ENCODE measurements at regions not wholly inside any gene's neighbourhood (a gene's known extent, or its start where the extent isn't known, plus 50 kb on each side); places are given as distances from the start of the nearest gene placed in this dataset.

- no peak overlapping the region for H3K4me3 ChIP-seq (replicated peaks; ENCODE audit: low read depth, low read length)
- no peak for DNase-seq (ENCODE audit: extremely low read depth, low read depth)
- TF ChIP-seq CTCF (IDR thresholded peaks at IDR 0.05; ENCODE audit: low read depth, low read length, missing control alignments) = no peak
These were observed 154.1 kb downstream of the RPS12 start for GRCh38 chr6:132968419-132968950.

- no peak overlapping the region for H3K4me3 ChIP-seq (replicated peaks; ENCODE audit: low read depth, low read length)
- DNase-seq (ENCODE audit: extremely low read depth, low read depth) = no peak
- no peak for TF ChIP-seq CTCF (IDR thresholded peaks at IDR 0.05; ENCODE audit: low read depth, low read length, missing control alignments)
These were observed 154.8 kb downstream of the RPS12 start for GRCh38 chr6:132969196-132969595.

GRCh38 chr6:132971676-132972075 lies 157.3 kb downstream of the RPS12 start:
- no peak for DNase-seq (ENCODE audit: extremely low read depth, low read depth)
- no peak overlapping the region for H3K4me3 ChIP-seq (replicated peaks; ENCODE audit: low read depth, low read length)
- TF ChIP-seq CTCF (IDR thresholded peaks at IDR 0.05; ENCODE audit: low read depth, low read length, missing control alignments) = no peak

- H3K4me3 ChIP-seq (replicated peaks; ENCODE audit: low read depth, low read length) = no peak overlapping the region
- TF ChIP-seq CTCF (IDR thresholded peaks at IDR 0.05; ENCODE audit: low read depth, low read length, missing control alignments) = no peak
- no peak for DNase-seq (ENCODE audit: extremely low read depth, low read depth)
These were observed 157.9 kb downstream of the RPS12 start for GRCh38 chr6:132972254-132972653.

GRCh38 chr6:132972971-132973370 lies 158.6 kb downstream of the RPS12 start:
- no peak for DNase-seq (ENCODE audit: extremely low read depth, low read depth)
- no peak for TF ChIP-seq CTCF (IDR thresholded peaks at IDR 0.05; ENCODE audit: low read depth, low read length, missing control alignments)
- no peak overlapping the region for H3K4me3 ChIP-seq (replicated peaks; ENCODE audit: low read depth, low read length)

GRCh38 chr6:132973514-132973993 lies 159.2 kb downstream of the RPS12 start:
- no peak for DNase-seq (ENCODE audit: extremely low read depth, low read depth)
- H3K4me3 ChIP-seq (replicated peaks; ENCODE audit: low read depth, low read length) = no peak overlapping the region
- no peak for TF ChIP-seq CTCF (IDR thresholded peaks at IDR 0.05; ENCODE audit: low read depth, low read length, missing control alignments)

GRCh38 chr6:132974122-132974521 lies 159.8 kb downstream of the RPS12 start:
- no peak overlapping the region for H3K4me3 ChIP-seq (replicated peaks; ENCODE audit: low read depth, low read length)
- no peak for DNase-seq (ENCODE audit: extremely low read depth, low read depth)
- no peak for TF ChIP-seq CTCF (IDR thresholded peaks at IDR 0.05; ENCODE audit: low read depth, low read length, missing control alignments)

Data from HFF-Myc (cell line).